SJCRH30 (cell line): ENCODE measurements at regions not wholly inside any gene's neighbourhood (a gene's known extent, or its start where the extent isn't known, plus 50 kb on each side); places are given as distances from the start of the nearest gene placed in this dataset.

ENCODE experiments used
- DNase-seq, 2 experiments: peaks; one replicate each; pipeline ENCODE4 v3.0.0-alpha.2; 2015 to 2020
- H3K27ac ChIP-seq: fragments of 250-450 bp; sonication (Bioruptor Pico); 2 replicates; pipeline ENCODE4 v1.5.1; 2020; ENCODE audit warnings: mild to moderate bottlenecking, moderate library complexity
- H3K27me3 ChIP-seq: fragments of 250-450 bp; sonication (Bioruptor Pico); 2 replicates; pipeline ENCODE4 v1.5.1; 2020; ENCODE audit warnings: mild to moderate bottlenecking, moderate library complexity
- H3K36me3 ChIP-seq: fragments of 250-450 bp; sonication (Bioruptor Pico); 2 replicates; pipeline ENCODE4 v1.5.1; 2020; ENCODE audit warnings: mild to moderate bottlenecking, moderate library complexity
- H3K4me1 ChIP-seq: fragments of 250-450 bp; sonication (Bioruptor Pico); 2 replicates; pipeline ENCODE4 v1.5.1; 2020; ENCODE audit warnings: mild to moderate bottlenecking, moderate library complexity
- H3K4me3 ChIP-seq: fragments of 250-450 bp; sonication (Bioruptor Pico); 2 replicates; pipeline ENCODE4 v1.5.1; 2020; ENCODE audit warnings: mild to moderate bottlenecking, moderate library complexity
- H3K9me3 ChIP-seq: fragments of 250-450 bp; sonication (Bioruptor Pico); replicated peaks from 2 replicates; pipeline ENCODE4 v1.5.1; 2020; ENCODE audit warnings: mild to moderate bottlenecking, moderate library complexity

DNA sequence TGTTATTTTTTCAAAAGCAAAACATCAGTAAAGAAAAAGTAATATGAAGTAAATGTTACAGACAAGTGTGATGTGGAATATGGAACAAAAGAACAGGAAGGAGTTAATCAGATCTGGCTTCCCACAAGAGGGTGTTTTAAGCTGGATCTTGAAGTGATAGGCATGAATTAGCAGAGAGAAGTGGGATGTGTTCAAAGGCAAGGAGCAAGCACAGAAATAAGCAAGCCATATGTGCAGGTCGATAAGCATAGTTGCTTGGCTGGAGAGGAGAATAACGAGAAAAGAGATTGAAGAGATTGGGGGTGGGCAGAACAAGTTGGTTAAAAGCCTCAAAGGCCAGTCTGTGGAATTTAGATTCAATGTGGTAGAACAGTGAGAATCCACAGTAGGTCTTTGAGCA is 60.9 kb upstream of the PRPS1 start:
- DNase-seq, result no peak
- Histone ChIP-seq H3K36me3 (no peaks in the 10 kb centered on the region), H3K9me3 (no peaks in the 10 kb centered on the region), H3K4me1 (no peaks in the 10 kb centered on the region), H3K27ac (no peak overlapping the region), H3K4me3 (no peak overlapping the region), H3K27me3 (no peaks in the 10 kb centered on the region)

GRCh38 chrX:107571296-107571998 is 56.9 kb upstream of the PRPS1 start:
- Histone ChIP-seq H3K27ac (0 out of 2 replicates have a peak overlapping the region, but pooled peaks have one; percentile 16), H3K4me3 (no peak overlapping the region)
- DNase-seq, result peak; percentile 15 to 19

GRCh38 chrX:107573016-107573415 is 55.3 kb upstream of the PRPS1 start:
- Histone ChIP-seq H3K4me1 (no peaks in the 10 kb centered on the region), H3K9me3 (no peaks in the 10 kb centered on the region), H3K36me3 (no peaks in the 10 kb centered on the region), H3K4me3 (no peak overlapping the region), H3K27ac (no peak overlapping the region), H3K27me3 (no peaks in the 10 kb centered on the region)
- DNase-seq, result no peak

More at GRCh38 chrX:107571296-107571998, 56.9 kb upstream of the PRPS1 start:
- H3K9me3 ChIP-seq, result no peaks in the 10 kb centered on the region
- H3K4me1 ChIP-seq, result no peaks in the 10 kb centered on the region
- H3K27me3 ChIP-seq, result no peaks in the 10 kb centered on the region
- no peaks in the 10 kb centered on the region for H3K36me3 ChIP-seq

DNA sequence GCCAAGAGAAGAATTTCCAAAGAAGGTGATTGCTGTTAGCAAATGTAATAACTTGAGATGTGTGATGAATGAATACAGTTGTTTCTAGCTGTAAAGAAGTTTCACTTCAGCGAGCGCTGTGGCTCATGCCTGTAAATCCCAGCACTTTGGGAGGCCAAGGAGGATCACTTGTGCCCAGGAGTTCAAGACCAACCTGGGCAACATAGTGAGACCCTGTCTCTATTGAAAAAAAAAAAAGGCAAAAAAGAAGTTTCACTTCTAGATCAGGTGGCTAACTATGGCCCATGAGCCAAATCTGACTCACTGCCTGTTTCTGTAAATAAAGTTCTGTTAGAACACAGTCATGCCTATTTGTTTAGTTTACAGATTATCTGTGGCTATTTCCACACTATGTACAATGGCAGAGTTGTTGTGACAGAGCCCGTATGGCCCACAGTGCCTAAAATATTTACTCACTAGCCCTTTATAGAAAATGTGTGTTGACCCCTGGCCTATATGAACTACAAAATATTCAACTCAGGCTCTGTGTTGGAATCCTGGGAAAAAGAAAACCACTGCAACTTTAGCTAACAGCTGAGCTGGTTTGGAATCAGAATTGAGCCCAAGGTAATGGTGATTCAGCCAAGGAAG is 54.1 kb upstream of the PRPS1 start:
- H3K27me3 ChIP-seq, result no peaks in the 10 kb centered on the region
- no peaks in the 10 kb centered on the region for H3K36me3 ChIP-seq
- DNase-seq, result no peak
- no peaks in the 10 kb centered on the region for H3K9me3 ChIP-seq
- H3K4me1 ChIP-seq, result no peaks in the 10 kb centered on the region
- H3K4me3 ChIP-seq, result no peak overlapping the region
- no peak overlapping the region for H3K27ac ChIP-seq

- no peak overlapping the region for H3K4me3 ChIP-seq
- H3K27me3 ChIP-seq, result no peaks in the 10 kb centered on the region
- no peak for DNase-seq
- no peaks in the 10 kb centered on the region for H3K4me1 ChIP-seq
- H3K27ac ChIP-seq, result no peak overlapping the region
- H3K36me3 ChIP-seq, result no peaks in the 10 kb centered on the region
- no peaks in the 10 kb centered on the region for H3K9me3 ChIP-seq
These were observed 53.6 kb upstream of the PRPS1 start for GRCh38 chrX:107574711-107575110.

- DNase-seq, result no peak
- no peak overlapping the region for H3K4me3 ChIP-seq
- H3K4me1 ChIP-seq, result no peaks in the 10 kb centered on the region
- H3K9me3 ChIP-seq, result no peaks in the 10 kb centered on the region
- H3K27me3 ChIP-seq, result no peaks in the 10 kb centered on the region
- H3K36me3 ChIP-seq, result no peaks in the 10 kb centered on the region
- no peak overlapping the region for H3K27ac ChIP-seq
These were observed 51.9 kb upstream of the PRPS1 start for GRCh38 chrX:107576392-107576791.

GRCh38 chrX:107576841-107577240 is 51.5 kb upstream of the PRPS1 start:
- DNase-seq, result no peak
- H3K27me3 ChIP-seq, result no peaks in the 10 kb centered on the region
- H3K4me3 ChIP-seq, result no peak overlapping the region
- H3K9me3 ChIP-seq, result no peaks in the 10 kb centered on the region
- no peak overlapping the region for H3K27ac ChIP-seq
- H3K4me1 ChIP-seq, result no peaks in the 10 kb centered on the region
- no peaks in the 10 kb centered on the region for H3K36me3 ChIP-seq

DNA sequence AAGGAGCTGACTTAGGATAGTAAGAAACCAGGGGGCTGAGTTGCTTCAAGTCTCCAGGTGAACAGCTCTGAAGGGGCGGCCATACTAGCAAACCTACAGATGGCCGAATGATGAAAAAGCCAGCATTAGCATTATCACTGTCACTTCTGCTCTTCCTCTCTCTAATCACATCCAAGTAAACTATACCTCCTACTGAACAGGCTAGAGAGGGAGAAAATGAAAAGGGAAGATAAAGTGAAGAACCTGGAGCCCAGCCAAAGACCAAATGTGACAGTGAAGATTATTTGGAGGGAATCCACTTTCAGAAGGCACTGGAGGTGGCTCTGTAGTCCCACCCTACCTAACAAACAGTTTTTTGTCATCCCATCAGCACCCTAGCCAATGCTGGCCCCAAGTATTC is 50.4 kb upstream of the PRPS1 start:
- Histone ChIP-seq H3K4me1 (no peaks in the 10 kb centered on the region), H3K36me3 (no peaks in the 10 kb centered on the region), H3K9me3 (no peaks in the 10 kb centered on the region), H3K27ac (no peak overlapping the region), H3K27me3 (no peaks in the 10 kb centered on the region), H3K4me3 (no peak overlapping the region)
- DNase-seq, result no peak
